Dermis microvascular lymphatic vessel endothelial cell (primary cell): ENCODE measurements at regions not wholly inside any gene's neighbourhood (a gene's known extent, or its start where the extent isn't known, plus 50 kb on each side); places are given as distances from the start of the nearest gene placed in this dataset.

Experiments used
- DNase-seq, 2 donors: peaks; one replicate each; pipeline versions ENCODE4 v3.0.0 to v3.0.0-alpha.2; 2010; ENCODE audit warnings: low read depth in 2 of 2

GRCh38 chr12:98144953-98145352 lies 370.4 kb upstream of the TMPO start:
- no peak for DNase-seq

GRCh38 chr12:98146043-98146442 lies 369.3 kb upstream of the TMPO start:
- no peak for DNase-seq

GRCh38 chr12:98146487-98146886 lies 368.9 kb upstream of the TMPO start:
- DNase-seq = no peak

GRCh38 chr12:98149270-98149669 lies 366.1 kb upstream of the TMPO start:
- DNase-seq = no peak

GRCh38 chr12:98149691-98150210 lies 365.6 kb upstream of the TMPO start:
- no peak for DNase-seq

GRCh38 chr12:98151105-98151590 lies 364.2 kb upstream of the TMPO start:
- DNase-seq = no peak

- DNase-seq = no peak
Measured at GRCh38 chr12:98151984-98152383, 363.4 kb upstream of the TMPO start.

GRCh38 chr12:98154850-98155249 lies 360.5 kb upstream of the TMPO start:
- DNase-seq = peak; percentile 49 to 61

GRCh38 chr12:98156697-98157096 lies 358.7 kb upstream of the TMPO start:
- DNase-seq = no peak

GRCh38 chr12:98162906-98163678 lies 352.3 kb upstream of the TMPO start:
- DNase-seq = no peak

- no peak for DNase-seq
Measured at GRCh38 chr12:98172304-98172703, 343.1 kb upstream of the TMPO start.

GRCh38 chr12:98172801-98173200 lies 342.6 kb upstream of the TMPO start:
- no peak for DNase-seq

GRCh38 chr12:98173773-98174427 lies 341.5 kb upstream of the TMPO start:
- no peak for DNase-seq

GRCh38 chr12:98174428-98174809 lies 341.0 kb upstream of the TMPO start:
- no peak for DNase-seq

GRCh38 chr12:98178126-98178525 lies 337.3 kb upstream of the TMPO start:
- no peak for DNase-seq

GRCh38 chr12:98179151-98179550 lies 336.2 kb upstream of the TMPO start:
- no peak for DNase-seq

- DNase-seq = no peak
Measured at GRCh38 chr12:98180603-98181002, 334.8 kb upstream of the TMPO start.

GRCh38 chr12:98182821-98183220 lies 332.6 kb upstream of the TMPO start:
- DNase-seq = no peak

- DNase-seq = no peak
Measured at GRCh38 chr12:98185606-98186005, 329.8 kb upstream of the TMPO start.

GRCh38 chr12:98188650-98189077 lies 326.7 kb upstream of the TMPO start:
- DNase-seq = peak in 1 of 2 donors; percentile 4

GRCh38 chr12:98194591-98194990 lies 320.8 kb upstream of the TMPO start:
- no peak for DNase-seq

- DNase-seq = no peak
Measured at GRCh38 chr12:98198261-98198982, 317.0 kb upstream of the TMPO start.
